Adrenal gland (tissue), 9 donors: ENCODE measurements at regions not wholly inside any gene's neighbourhood (a gene's known extent, or its start where the extent isn't known, plus 50 kb on each side); places are given as distances from the start of the nearest gene placed in this dataset.

ENCODE experiments used
- DNase-seq, 7 donors: peaks; one replicate each; pipeline ENCODE4 v3.0.0-alpha.2; 2019 to 2020
- H3K27ac ChIP-seq, 5 donors: fragments of 200-600 bp; sonication (generic) in 4 of 5; 1 replicate in 3 of 5; 2 replicates in 2 of 5; pipeline versions ENCODE4 v1.5.1 to v1.8.0; 2016 to 2020; ENCODE audit warnings: mild to moderate bottlenecking in 1 of 5
- H3K27me3 ChIP-seq: fragments of 200-600 bp; 2 replicates; pipeline ENCODE4 v1.8.0; 2021
- H3K36me3 ChIP-seq, 2 donors: fragments of 200-600 bp; replicated peaks in 1 of 2; 1 replicate in 1 of 2; 2 replicates in 1 of 2; pipeline versions ENCODE4 v1.5.1 to v1.8.0; 2018 to 2022
- H3K4me1 ChIP-seq, 2 donors: fragments of 200-600 bp; replicated peaks in 1 of 2; 1 replicate in 1 of 2; 2 replicates in 1 of 2; pipeline versions ENCODE4 v1.5.1 to v1.8.0; 2018 to 2021
- H3K4me3 ChIP-seq, 4 donors: fragments of 200-600 bp; sonication (generic) in 3 of 4; one replicate each; pipeline ENCODE4 v1.5.1; 2016 to 2018
- H3K9me3 ChIP-seq, 3 donors: fragments of 200-600 bp; sonication (generic) in 1 of 3; replicated peaks in 1 of 3; 1 replicate in 2 of 3; 2 replicates in 1 of 3; pipeline versions ENCODE4 v1.5.1 to v1.8.0; 2016 to 2021
- POLR2A ChIP-seq, 2 donors: fragments of 450-650 bp; IDR thresholded peaks; one replicate each; pipeline ENCODE4 v1.6.1; 2017; ENCODE audit warnings: antibody characterized with exemption in 2 of 2, mild to moderate bottlenecking in 2 of 2, moderate library complexity in 1 of 2
- WGBS, 4 donors: extraction: QIAGEN DNeasy Blood & Tissue Kit in 2 of 4; methylation state at CpG; one replicate each; pipeline versions ENCODE4 v1.1.5 to v1.1.7; 2013 to 2017; 5-methylcytosine and 5-hydroxymethylcytosine counted together
- intact Hi-C, 2 donors: fragments of 100-400 bp; cut with DNase I; formaldehyde crosslinking; loops; one replicate each; pipeline versions ENCODE4 v1.14.1 to v1.15.0; 2022 to 2023
- TF ChIP-seq, protein P1 (sequence below), 6 experiments: fragments of 450-650 bp in 4 of 6; fragments of 200-600 bp in 2 of 6; sonication (generic) in 1 of 6; IDR thresholded peaks; 1 replicate in 5 of 6; 2 replicates in 1 of 6; pipeline versions ENCODE4 v1.5.1 to v1.8.0; 2016 to 2021; ENCODE audit warnings: antibody characterized with exemption in 6 of 6, mild to moderate bottlenecking in 2 of 6, moderate library complexity in 1 of 6
- donor health status: healthy with polysubstance abuse.
- donor health status: Bipolar disorder and iron deficiency.
- donor health status: DM: yes; HTN: yes; CAD: no.
- donor health status: DM: no; HTN: no; CAD: no.
- donor health status: DM: no; HTN: no; CAD: no.

DNA sequence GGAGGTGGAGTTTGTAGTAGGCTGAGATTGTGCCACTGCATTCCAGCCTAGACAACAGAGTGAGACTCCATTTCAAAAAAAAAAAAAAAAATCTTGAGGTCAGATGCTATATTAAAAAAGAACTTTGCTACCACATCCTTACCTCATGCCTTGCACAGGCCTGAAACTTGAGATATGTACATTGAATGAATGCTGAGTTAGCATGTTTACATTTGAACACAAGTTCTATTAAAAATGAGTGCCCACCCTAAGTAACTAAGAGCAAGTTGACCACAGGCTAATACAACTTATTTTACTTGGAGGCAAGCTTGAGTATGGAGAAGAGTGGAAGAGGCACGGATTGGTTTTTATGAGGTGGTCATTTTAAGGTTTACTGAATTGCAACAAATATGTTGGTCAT lies 276.6 kb upstream of the GATB start:
- peak overlapping the region in 4 of 5 donors; percentile 64 to 88 (median 80) for H3K27ac ChIP-seq
- no peaks in the 10 kb centered on the region for H3K9me3 ChIP-seq
- no peaks in the 10 kb centered on the region for H3K36me3 ChIP-seq
- intact Hi-C loops: no loop called here
- H3K4me1 ChIP-seq: peaks cover 13 to 21% of the 10 kb centered on the region in 2 donors
- 76 to 95% (median 92%) methylated on average over 1 of the region's 1 CpG for WGBS, 4 donors
- no peaks in the 10 kb centered on the region for H3K27me3 ChIP-seq
- no peak for TF ChIP-seq POLR2A (IDR thresholded peaks at IDR 0.05)
- TF ChIP-seq, protein P1, sequence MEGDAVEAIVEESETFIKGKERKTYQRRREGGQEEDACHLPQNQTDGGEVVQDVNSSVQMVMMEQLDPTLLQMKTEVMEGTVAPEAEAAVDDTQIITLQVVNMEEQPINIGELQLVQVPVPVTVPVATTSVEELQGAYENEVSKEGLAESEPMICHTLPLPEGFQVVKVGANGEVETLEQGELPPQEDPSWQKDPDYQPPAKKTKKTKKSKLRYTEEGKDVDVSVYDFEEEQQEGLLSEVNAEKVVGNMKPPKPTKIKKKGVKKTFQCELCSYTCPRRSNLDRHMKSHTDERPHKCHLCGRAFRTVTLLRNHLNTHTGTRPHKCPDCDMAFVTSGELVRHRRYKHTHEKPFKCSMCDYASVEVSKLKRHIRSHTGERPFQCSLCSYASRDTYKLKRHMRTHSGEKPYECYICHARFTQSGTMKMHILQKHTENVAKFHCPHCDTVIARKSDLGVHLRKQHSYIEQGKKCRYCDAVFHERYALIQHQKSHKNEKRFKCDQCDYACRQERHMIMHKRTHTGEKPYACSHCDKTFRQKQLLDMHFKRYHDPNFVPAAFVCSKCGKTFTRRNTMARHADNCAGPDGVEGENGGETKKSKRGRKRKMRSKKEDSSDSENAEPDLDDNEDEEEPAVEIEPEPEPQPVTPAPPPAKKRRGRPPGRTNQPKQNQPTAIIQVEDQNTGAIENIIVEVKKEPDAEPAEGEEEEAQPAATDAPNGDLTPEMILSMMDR (IDR thresholded peaks at IDR 0.05): no peak
- no peak overlapping the region for H3K4me3 ChIP-seq
- DNase-seq: no peak

GRCh38 chr4:152033621-152034020 lies 272.8 kb upstream of the GATB start:
- H3K9me3 ChIP-seq: no peaks in the 10 kb centered on the region
- peak overlapping the region in 4 of 5 donors; percentile 7 to 85 (median 47) for H3K27ac ChIP-seq
- H3K27me3 ChIP-seq: no peaks in the 10 kb centered on the region
- no peak overlapping the region for H3K4me3 ChIP-seq
- no peak for TF ChIP-seq POLR2A (IDR thresholded peaks at IDR 0.05)
- TF ChIP-seq, protein P1 (IDR thresholded peaks at IDR 0.05): no peak
- intact Hi-C loops: no loop called here
- peak; percentile 50 to 81 (median 63) for DNase-seq
- H3K4me1 ChIP-seq: peaks cover 16 to 25% of the 10 kb centered on the region in 2 donors
- no peaks in the 10 kb centered on the region for H3K36me3 ChIP-seq
- 60 to 73% (median 62%) methylated on average over 6 of the region's 6 CpGs for WGBS, 4 donors

GRCh38 chr4:152032722-152033131 lies 271.9 kb upstream of the GATB start:
- intact Hi-C loops: no loop called here
- TF ChIP-seq, protein P1 (IDR thresholded peaks at IDR 0.05): no peak
- no peak for TF ChIP-seq POLR2A (IDR thresholded peaks at IDR 0.05)
- H3K4me3 ChIP-seq: no peak overlapping the region
- 19 to 50% (median 44%) methylated on average over 1 of the region's 1 CpG for WGBS, 4 donors
- no peaks in the 10 kb centered on the region for H3K36me3 ChIP-seq
- peak overlapping the region; percentile 23 to 85 (median 67) for H3K27ac ChIP-seq
- H3K4me1 ChIP-seq: peaks cover 16 to 20% of the 10 kb centered on the region in 2 donors
- DNase-seq: peak; percentile 74 to 90 (median 87)
- no peaks in the 10 kb centered on the region for H3K9me3 ChIP-seq
- H3K27me3 ChIP-seq: no peaks in the 10 kb centered on the region

- no peak overlapping the region for H3K4me3 ChIP-seq
- DNase-seq: no peak
- H3K9me3 ChIP-seq: no peaks in the 10 kb centered on the region
- no peaks in the 10 kb centered on the region for H3K27me3 ChIP-seq
- WGBS, 4 donors: 79 to 93% (median 86%) methylated on average over 6 of the region's 6 CpGs
- no peak overlapping the region for H3K27ac ChIP-seq
- TF ChIP-seq, protein P1 (IDR thresholded peaks at IDR 0.05): no peak
- TF ChIP-seq POLR2A (IDR thresholded peaks at IDR 0.05): no peak
- H3K36me3 ChIP-seq: no peaks in the 10 kb centered on the region
- intact Hi-C loops: no loop called here
- peaks cover 15 to 16% of the 10 kb centered on the region in 2 donors for H3K4me1 ChIP-seq
Measured at GRCh38 chr4:152029631-152030030, 268.8 kb upstream of the GATB start.
